Activated T-cell treated with anti-CD3 and anti-CD28 coated beads, Interleukin-2, amount 50 U/mL, for 48 hours (primary cell): ENCODE measurements at regions not wholly inside any gene's neighbourhood (a gene's known extent, or its start where the extent isn't known, plus 50 kb on each side); places are given as distances from the start of the nearest gene placed in this dataset.
"Not testable (repeated sequence)": the region's sequence is repeated elsewhere in the genome, so short reads cannot be mapped to it uniquely, and the experiment has no call there.

Source experiments
- DNase-seq, 2 experiments: peaks; one replicate each; pipeline ENCODE4 v3.0.0-alpha.2; 2020

- no peak for DNase-seq
Measured at GRCh38 chr7:13633857-13634256, 355.6 kb downstream of the ETV1 start.

GRCh38 chr7:13639396-13639795 is 350.1 kb downstream of the ETV1 start:
- no peak for DNase-seq

GRCh38 chr7:13641714-13642113 is 347.8 kb downstream of the ETV1 start:
- DNase-seq = no peak

- no peak for DNase-seq
Measured at GRCh38 chr7:13651167-13651566, 338.3 kb downstream of the ETV1 start.

GRCh38 chr7:13656330-13656729 is 333.1 kb downstream of the ETV1 start:
- DNase-seq = no peak

GRCh38 chr7:13673290-13673689 is 316.2 kb downstream of the ETV1 start:
- DNase-seq = no peak

- no peak for DNase-seq
Measured at GRCh38 chr7:13682626-13683025, 306.8 kb downstream of the ETV1 start.

- DNase-seq = no peak
Measured at GRCh38 chr7:13687500-13687899, 302.0 kb downstream of the ETV1 start.

GRCh38 chr7:13692548-13692947 is 296.9 kb downstream of the ETV1 start:
- no peak for DNase-seq

GRCh38 chr7:13702251-13702650 is 287.2 kb downstream of the ETV1 start:
- DNase-seq = no peak

- DNase-seq = no peak
Measured at GRCh38 chr7:13708670-13709069, 280.8 kb downstream of the ETV1 start.

- no peak for DNase-seq
Measured at GRCh38 chr7:13713092-13713491, 276.4 kb downstream of the ETV1 start.

- DNase-seq = no peak
Measured at GRCh38 chr7:13715534-13715933, 273.9 kb downstream of the ETV1 start.

GRCh38 chr7:13717031-13717430 is 272.4 kb downstream of the ETV1 start:
- DNase-seq = no peak

GRCh38 chr7:13724191-13724976 is 265.1 kb downstream of the ETV1 start:
- DNase-seq = no peak

GRCh38 chr7:13724977-13725566 is 264.4 kb downstream of the ETV1 start:
- DNase-seq = no peak

- no peak for DNase-seq
Measured at GRCh38 chr7:13725591-13725990, 263.9 kb downstream of the ETV1 start.

GRCh38 chr7:13727279-13727678 is 262.2 kb downstream of the ETV1 start:
- no peak for DNase-seq

GRCh38 chr7:13727751-13728150 is 261.7 kb downstream of the ETV1 start:
- DNase-seq = no peak

GRCh38 chr7:13728430-13728829 is 261.0 kb downstream of the ETV1 start:
- DNase-seq = not testable (repeated sequence)

GRCh38 chr7:13731643-13732042 is 257.8 kb downstream of the ETV1 start:
- no peak for DNase-seq

GRCh38 chr7:13737563-13737962 is 251.9 kb downstream of the ETV1 start:
- no peak for DNase-seq

GRCh38 chr7:13742126-13742525 is 247.3 kb downstream of the ETV1 start:
- no peak for DNase-seq

- no peak for DNase-seq
Measured at GRCh38 chr7:13742811-13743210, 246.7 kb downstream of the ETV1 start.

- no peak for DNase-seq
Measured at GRCh38 chr7:13743226-13743625, 246.2 kb downstream of the ETV1 start.
